ENCODE measurements at regions not wholly inside any gene's neighbourhood (a gene's known extent, or its start where the extent isn't known, plus 50 kb on each side); places are given as distances from the start of the nearest gene placed in this dataset.
A peak's percentile ranks its signal among the peaks of the same experiment; 100 is the strongest.

DNA sequence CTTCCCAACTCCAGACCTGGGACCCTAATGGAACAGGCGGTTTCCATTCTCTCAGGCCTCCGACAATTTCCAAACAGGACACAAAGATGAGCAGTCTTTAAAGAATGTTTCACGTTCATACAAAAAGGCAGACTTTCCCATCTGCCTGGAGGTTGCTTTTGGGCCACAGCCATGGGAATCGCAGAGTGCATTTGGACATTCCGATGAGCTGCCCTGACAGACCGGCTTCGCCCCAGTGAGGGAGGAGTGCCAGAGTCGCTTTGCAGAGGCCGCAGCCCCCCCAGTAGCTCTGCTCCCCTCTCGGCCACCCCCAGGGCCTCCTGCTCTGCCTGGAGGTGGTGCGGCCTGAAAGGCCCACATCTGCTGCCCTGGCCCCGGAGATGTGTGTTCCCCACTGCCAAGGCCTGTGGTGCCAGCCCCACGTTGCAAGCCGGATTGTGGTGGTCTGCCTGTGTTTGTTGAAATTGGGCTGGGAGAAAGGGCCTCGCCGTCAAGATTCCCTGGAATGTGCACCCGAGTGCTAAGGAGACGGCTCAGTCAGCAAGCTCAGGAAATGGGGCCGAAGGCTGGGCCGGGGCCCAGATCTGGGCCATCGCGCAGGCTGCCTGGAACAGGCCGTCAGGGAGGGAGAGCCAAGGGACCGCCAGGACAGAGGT lies 89.8 kb downstream of the C16orf95 start:
- DNase-seq (no peak), ATAC-seq (no peak)
- intact Hi-C loops (cut with DNase I, micrococcal nuclease): no loop called here

DNA sequence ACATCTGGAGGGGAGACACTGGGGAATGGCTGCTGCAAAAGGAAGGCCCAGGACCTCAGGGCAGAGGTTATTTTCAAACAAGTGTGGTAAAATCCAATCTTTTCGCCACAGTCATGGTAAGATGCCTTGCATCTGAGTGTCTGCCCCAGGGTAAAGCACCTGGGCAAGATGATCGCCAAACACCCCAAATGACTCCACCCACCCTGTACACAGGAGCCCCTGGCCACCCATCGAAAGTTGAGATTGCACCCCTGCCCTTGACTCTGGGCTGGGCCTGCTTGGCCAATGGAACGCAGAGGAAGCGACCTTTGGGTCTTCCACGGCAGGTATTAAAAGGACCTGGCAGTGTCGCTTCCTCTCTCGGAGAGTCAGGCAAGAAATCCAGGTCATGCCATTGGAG lies 88.8 kb downstream of the C16orf95 start:
- DNase-seq: no peak
- no peak for ATAC-seq
- intact Hi-C loops (cut with DNase I, micrococcal nuclease): no loop called here

- DNase-seq: no peak
- ATAC-seq: no peak
- intact Hi-C loops (cut with DNase I, micrococcal nuclease): no loop called here
Measured at GRCh38 chr16:87229230-87230188, 87.7 kb downstream of the C16orf95 start.

DNA sequence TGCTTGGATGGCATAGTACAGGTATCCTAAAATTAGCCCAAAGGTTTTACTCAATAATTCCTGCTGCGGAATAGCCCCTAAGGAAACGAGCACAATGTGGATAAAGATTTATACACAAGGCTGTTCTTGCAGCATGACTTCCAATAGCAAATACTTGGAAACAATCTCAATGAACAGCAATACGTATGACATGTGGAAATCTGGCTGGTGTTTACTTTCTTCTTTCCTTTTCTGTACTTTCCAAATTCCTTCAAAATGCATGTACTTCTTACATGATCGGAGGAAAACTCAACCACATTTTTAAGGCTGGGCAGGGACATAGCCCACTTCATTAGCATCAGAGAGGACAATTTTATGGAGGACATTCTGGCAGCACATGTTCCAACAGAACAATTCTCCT lies 86.6 kb downstream of the C16orf95 start:
- DNase-seq (no peak), ATAC-seq (no peak)
- intact Hi-C loops (cut with DNase I, micrococcal nuclease): no loop called here

DNA sequence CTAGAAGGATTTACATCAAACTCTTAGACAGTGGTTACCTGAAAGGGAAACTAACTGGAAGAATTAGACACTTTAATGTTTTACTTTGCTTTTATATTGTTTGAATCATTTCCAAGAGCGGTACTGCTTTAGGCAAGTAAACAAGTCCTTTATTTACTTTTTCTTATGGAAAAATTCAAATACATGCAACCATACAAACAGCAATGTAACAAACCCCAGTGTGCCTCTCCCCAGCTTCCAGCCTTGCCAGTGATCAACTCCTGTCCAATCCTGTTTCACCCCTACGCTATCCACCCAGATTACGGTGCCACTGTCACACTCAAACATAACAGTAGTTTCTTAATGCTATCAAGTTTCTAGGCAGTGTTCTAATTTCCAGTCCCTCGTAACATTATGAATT lies 85.9 kb downstream of the C16orf95 start:
- DNase-seq (no peak), ATAC-seq (no peak)
- intact Hi-C loops (cut with DNase I, micrococcal nuclease): no loop called here

DNA sequence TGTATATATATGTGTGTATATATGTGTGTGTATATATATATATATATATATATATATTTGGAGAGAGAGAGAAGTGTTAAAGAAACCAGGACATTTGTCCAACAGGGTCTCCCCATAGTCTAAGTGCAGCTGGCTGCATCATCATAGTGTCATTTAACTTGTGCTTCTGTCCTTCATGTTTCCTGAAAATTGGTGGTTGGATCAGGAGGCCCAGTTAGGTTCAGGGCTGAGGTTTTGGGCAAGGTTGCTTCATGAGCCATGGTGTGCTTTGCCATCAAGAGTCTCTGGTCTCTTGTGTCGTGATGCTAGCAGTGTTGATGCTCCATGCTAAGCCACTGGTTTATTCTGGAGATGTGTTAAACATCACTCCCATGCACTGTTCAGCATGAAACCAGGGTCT lies 85.3 kb downstream of the C16orf95 start:
- ATAC-seq: no peak
- DNase-seq: no peak
- intact Hi-C loops (cut with DNase I, micrococcal nuclease): no loop called here

DNA sequence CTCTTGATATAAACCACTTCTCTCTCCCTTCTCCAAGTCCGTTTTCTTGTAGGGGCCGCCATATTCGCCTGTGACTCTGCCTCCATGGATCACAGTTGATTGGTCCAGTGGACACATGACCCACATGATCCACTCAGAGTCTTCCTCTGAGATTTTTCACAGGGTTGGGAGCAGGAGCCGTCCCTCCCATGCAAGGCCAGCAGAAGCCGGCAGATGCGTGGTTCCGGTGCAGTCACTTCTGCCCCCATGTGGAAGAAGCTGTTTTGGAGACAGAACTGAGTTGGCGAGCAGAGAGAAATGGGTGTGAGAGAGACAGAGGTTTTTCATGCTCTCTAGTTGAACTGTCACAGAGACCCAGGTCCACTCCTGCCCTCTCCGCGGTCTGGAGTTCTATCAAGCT lies 83.3 kb downstream of the C16orf95 start:
- no peak for ATAC-seq

GRCh38 chr16:87234601-87235000 lies 82.6 kb downstream of the C16orf95 start:
- intact Hi-C loops (cut with DNase I, micrococcal nuclease): no loop called here
- no peak for ATAC-seq
- DNase-seq: no peak

More for the DNA sequence above, 83.3 kb downstream of the C16orf95 start:
- DNase-seq: no peak
- intact Hi-C loops (cut with DNase I, micrococcal nuclease): no loop called here

GRCh38 chr16:87235810-87236515 lies 81.2 kb downstream of the C16orf95 start:
- intact Hi-C loops (cut with DNase I, micrococcal nuclease): no loop called here
- DNase-seq (no peak), ATAC-seq (no peak)

DNA sequence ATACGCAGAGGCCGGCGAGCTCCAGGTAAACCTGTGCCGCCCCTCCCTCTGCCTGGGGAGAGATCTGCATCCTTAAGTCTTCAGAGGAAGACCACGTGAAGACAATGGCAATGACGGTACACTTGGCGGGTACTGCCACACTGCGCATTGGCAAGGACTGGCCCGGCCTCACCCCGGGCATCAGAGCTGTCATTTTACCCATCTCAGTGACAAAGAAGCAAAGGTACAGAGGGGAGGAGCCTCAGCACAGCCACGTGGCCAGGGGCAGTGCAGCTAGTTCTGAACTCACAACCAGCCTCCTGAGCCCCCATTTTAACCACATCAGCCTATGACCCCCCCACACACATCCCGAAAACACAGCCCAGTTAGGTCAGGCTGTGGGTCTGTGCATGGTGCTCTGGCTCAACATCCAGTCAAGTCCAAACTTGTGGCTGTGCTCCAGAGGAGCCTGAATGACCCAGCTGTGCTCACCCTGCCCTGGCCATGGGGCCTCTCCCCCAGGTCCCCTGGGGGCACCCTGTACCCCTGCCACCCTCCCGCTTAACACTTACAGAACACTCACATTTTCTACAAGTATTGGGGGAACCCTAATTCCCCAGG lies 80.6 kb downstream of the C16orf95 start:
- ATAC-seq: no peak
- no peak for DNase-seq
- intact Hi-C loops (cut with DNase I, micrococcal nuclease): no loop called here

GRCh38 chr16:87238361-87238715 lies 78.9 kb downstream of the C16orf95 start:
- no peak for ATAC-seq
- intact Hi-C loops (cut with DNase I, micrococcal nuclease): no loop called here

DNA sequence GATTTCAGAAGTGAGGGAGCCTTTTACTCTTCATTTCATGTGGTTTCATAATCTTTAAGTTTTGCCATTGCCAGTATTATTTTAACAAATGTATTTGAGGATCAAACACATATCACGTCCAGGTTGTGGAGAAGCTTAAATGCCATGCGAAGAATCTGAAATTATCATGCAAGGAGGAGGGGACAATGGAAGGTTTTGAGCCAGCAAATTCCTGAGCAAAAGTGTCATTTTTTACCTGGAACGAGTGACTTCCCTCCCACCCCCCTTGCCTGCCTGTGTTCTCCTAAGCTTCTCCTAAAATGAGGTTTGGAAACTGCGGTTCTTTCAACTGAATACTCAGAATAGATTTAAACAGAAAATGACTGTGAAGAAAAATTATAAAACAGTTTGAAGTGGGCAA lies 77.6 kb downstream of the C16orf95 start:
- no peak for DNase-seq
- no peak for ATAC-seq
- intact Hi-C loops (cut with DNase I, micrococcal nuclease): no loop called here

More at GRCh38 chr16:87238361-87238715, 78.9 kb downstream of the C16orf95 start:
- no peak for DNase-seq

DNA sequence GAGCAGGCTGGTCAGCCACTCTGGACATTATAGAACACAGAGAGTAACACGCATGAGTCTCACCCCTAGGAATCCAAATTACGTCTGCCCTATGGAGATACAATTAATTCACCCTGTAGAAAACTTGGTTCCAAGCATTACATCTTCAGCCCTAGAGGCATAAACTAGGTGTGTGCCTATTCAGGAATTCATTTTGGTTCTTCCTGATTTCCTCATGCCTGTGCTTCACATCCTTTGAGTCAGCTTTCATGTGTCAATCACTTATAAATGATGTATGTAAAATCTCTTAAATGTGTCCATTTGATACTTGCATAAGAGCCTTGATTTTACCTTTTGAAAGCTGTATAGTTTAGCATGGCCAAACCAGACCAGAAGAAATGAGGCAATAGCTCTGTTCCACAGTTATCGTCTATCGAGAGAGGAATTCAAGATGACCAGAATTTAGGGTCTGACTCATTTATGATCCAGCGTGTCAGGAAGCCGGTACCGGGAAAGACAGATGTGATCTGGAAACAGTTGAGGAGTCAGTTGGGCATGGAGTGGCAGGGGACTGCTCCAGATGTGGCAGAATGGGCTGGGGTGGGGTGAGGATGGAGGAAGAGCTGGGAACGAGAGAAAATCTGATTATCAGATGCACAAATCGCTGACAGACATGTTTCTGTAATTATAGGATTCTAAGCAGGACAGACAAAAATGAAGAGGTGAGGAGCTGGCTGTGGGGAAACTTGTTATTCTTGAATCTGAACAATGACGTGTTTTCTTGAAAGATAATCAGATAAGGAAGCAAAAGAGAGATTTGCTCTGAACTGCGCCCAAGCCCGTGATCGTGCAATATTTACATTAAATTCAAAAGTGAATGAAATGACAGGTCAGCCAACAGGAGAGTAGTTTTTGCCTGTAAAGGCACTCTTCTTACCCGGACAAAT lies 76.7 kb downstream of the C16orf95 start:
- DNase-seq: no peak
- ATAC-seq: peak; percentile 59
- intact Hi-C loops (cut with DNase I, micrococcal nuclease): no loop called here

GRCh38 chr16:87241137-87241771 lies 75.9 kb downstream of the C16orf95 start:
- intact Hi-C loops (cut with DNase I, micrococcal nuclease): no loop called here
- peak in 1 of 2 donors; percentile 56 for DNase-seq
- peak; percentile 70 for ATAC-seq

- ATAC-seq (no peak), DNase-seq (no peak)
- intact Hi-C loops (cut with DNase I, micrococcal nuclease): no loop called here
Measured at GRCh38 chr16:87243478-87243877, 73.7 kb downstream of the C16orf95 start.

GRCh38 chr16:87244636-87245197 lies 72.5 kb downstream of the C16orf95 start:
- ATAC-seq (no peak), DNase-seq (no peak)
- intact Hi-C loops (cut with DNase I, micrococcal nuclease): no loop called here

GRCh38 chr16:87245511-87245910 lies 71.7 kb downstream of the C16orf95 start:
- ATAC-seq (no peak), DNase-seq (no peak)
- intact Hi-C loops (cut with DNase I, micrococcal nuclease): no loop called here

Measured in left colon (tissue), 2 donors.